K562 (cell line): ENCODE measurements at regions not wholly inside any gene's neighbourhood (a gene's known extent, or its start where the extent isn't known, plus 50 kb on each side); places are given as distances from the start of the nearest gene placed in this dataset.

Experiments
- ATAC-seq: fragments of 200-7000 bp; cut with Tn5 transposase; 3 replicates; pipeline ENCODE4 v1.9.1; 2020; ENCODE audit warnings: moderate library complexity
- BruUV-seq: library from RNA; stranded (reverse); fragments of 400-500 nt; replicated peaks from 2 replicates; lab custom pipeline; 2021; lab: Mats Ljungman, UMichigan
- CTCF ChIA-PET: fragments of 300-600 bp; formaldehyde crosslinking; extraction: SDS; loops from one replicate; lab custom pipeline; 2021; ENCODE audit warnings: low intra/inter-chr PET ratio; lab: Yijun Ruan, JAX
- POLR2A ChIA-PET: fragments of 300-600, 350-650 bp; sonication (Branson Sonifier 250); formaldehyde crosslinking; extraction: SDS; loops from one replicate; lab custom pipeline; 2021; ENCODE audit warnings: antibody characterized with exemption, inconsistent platforms; lab: Yijun Ruan, JAX
- DNase-seq, 4 experiments: peaks; one replicate each; pipeline versions ENCODE4 v3.0.0 to v3.0.0-alpha.2; 2011 to 2018; ENCODE audit warnings: low spot score in 3 of 4, mixed read lengths in 3 of 4; ENCODE audit errors: extremely low read depth in 1 of 4
- FAIRE-seq: peaks from 2 replicates; lab custom pipeline; 2011; peaks lifted over from hg19 to GRCh38; lab: Jason Lieb, UNC
- H2AFZ ChIP-seq: 2 replicates; pipeline ENCODE4 v1.6.0; 2011; ENCODE audit warnings: low read depth, low read length, control low read depth, inconsistent platforms
- H3K27ac ChIP-seq: fragments of 200-600 bp; 3 replicates; pipeline ENCODE4 v1.8.0; 2011; ENCODE audit warnings: low read depth, mild to moderate bottlenecking, control low read depth, inconsistent platforms, low read length, moderate library complexity, mixed read lengths; ENCODE audit errors: extremely low read depth
- H3K27me3 ChIP-seq, 2 experiments: fragments of 300-600 bp in 1 of 2; 2 replicates in 1 of 2; 3 replicates in 1 of 2; pipeline versions ENCODE4 v1.6.0 to v1.8.0; 2011; ENCODE audit warnings: inconsistent platforms in 2 of 2, low read length in 2 of 2, mild to moderate bottlenecking in 1 of 2, mixed read lengths in 1 of 2, moderate library complexity in 1 of 2; ENCODE audit not compliant: control insufficient read depth in 2 of 2, insufficient read depth in 2 of 2
- H3K36me3 ChIP-seq: fragments of 300-600 bp; 3 replicates; pipeline ENCODE4 v1.8.0; 2011; ENCODE audit warnings: mild to moderate bottlenecking, low read length, inconsistent platforms; ENCODE audit not compliant: control insufficient read depth, insufficient read depth
- H3K4me1 ChIP-seq, 2 experiments: fragments of 200-600 bp in 1 of 2; replicated peaks in 1 of 2; 2 replicates in 1 of 2; 3 replicates in 1 of 2; pipeline versions ENCODE4 v1.5.1 to v1.8.0; 2011; ENCODE audit warnings: inconsistent platforms in 2 of 2, low read length in 2 of 2, mild to moderate bottlenecking in 1 of 2, mixed read lengths in 1 of 2, moderate library complexity in 1 of 2; ENCODE audit not compliant: control insufficient read depth in 2 of 2, insufficient read depth in 2 of 2
- H3K4me2 ChIP-seq: 2 replicates; pipeline ENCODE4 v1.6.1; 2011; ENCODE audit warnings: low read length, control low read depth, inconsistent platforms, mixed read lengths; ENCODE audit not compliant: insufficient read depth
- H3K4me3 ChIP-seq: fragments of 200-600 bp; sonication (generic), shearing (Covaris generic); 2 replicates; pipeline ENCODE4 v1.5.1; 2016; ENCODE audit warnings: control low read depth, inconsistent platforms
- H3K79me2 ChIP-seq: fragments of 200-600 bp; 3 replicates; pipeline ENCODE4 v1.8.0; 2011; ENCODE audit warnings: low read length, inconsistent platforms; ENCODE audit not compliant: control insufficient read depth, insufficient read depth
- H3K9ac ChIP-seq, 2 experiments: 2 replicates each; pipeline versions ENCODE4 v1.6.0 to v1.6.1; 2011; ENCODE audit warnings: low read depth in 2 of 2, low read length in 2 of 2, control low read depth in 1 of 2, inconsistent platforms in 1 of 2, mild to moderate bottlenecking in 1 of 2, mixed read lengths in 1 of 2; ENCODE audit not compliant: insufficient read depth in 1 of 2
- H3K9me1 ChIP-seq: one replicate; pipeline ENCODE4 v1.6.0; 2011; ENCODE audit warnings: inconsistent platforms, mild to moderate bottlenecking, low read length, moderate library complexity; ENCODE audit not compliant: control insufficient read depth, insufficient read depth
- H3K9me3 ChIP-seq: replicated peaks from 2 replicates; pipeline ENCODE4 v1.5.1; 2011; ENCODE audit warnings: low read depth, low read length, inconsistent platforms; ENCODE audit not compliant: control insufficient read depth, insufficient read depth
- H4K20me1 ChIP-seq: replicated peaks from 2 replicates; pipeline ENCODE4 v1.6.1; 2011; ENCODE audit warnings: low read length, inconsistent platforms, mixed read lengths; ENCODE audit not compliant: control insufficient read depth, insufficient read depth
- ERF ChIP-seq: fragments of 450-650 bp; formaldehyde crosslinking; IDR thresholded peaks from 2 replicates; pipeline ENCODE4 v1.4.0; 2020; ENCODE audit warnings: mild to moderate bottlenecking, mixed read lengths
- EZH2 ChIP-seq: IDR thresholded peaks from 2 replicates; pipeline ENCODE4 v1.6.1; 2012; ENCODE audit warnings: low read depth, mild to moderate bottlenecking, inconsistent platforms, low read length, borderline replicate concordance
- MAZ ChIP-seq, 2 experiments: fragments of 450-650 bp in 1 of 2; sonication (generic) in 1 of 2; formaldehyde crosslinking; IDR thresholded peaks in 1 of 2; conservative IDR thresholded peaks in 1 of 2; 2 replicates each; pipeline versions ENCODE4 v1.4.0 to v1.5.0; 2020; ENCODE audit warnings: mild to moderate bottlenecking in 1 of 2, missing genetic modification reagents in 1 of 2
- MEF2D ChIP-seq: conservative IDR thresholded peaks from 2 replicates; pipeline ENCODE4 v1.6.1; 2016; ENCODE audit warnings: low read depth, missing genetic modification characterization, missing compliant biosample characterization
- MIER1 ChIP-seq: fragments of 450-650 bp; IDR thresholded peaks from 2 replicates; pipeline ENCODE4 v1.6.1; 2016; ENCODE audit warnings: antibody characterized with exemption, mild to moderate bottlenecking, low read depth
- MTA3 ChIP-seq: fragments of 450-650 bp; formaldehyde crosslinking; IDR thresholded peaks from 2 replicates; pipeline ENCODE4 v1.6.1; 2017; ENCODE audit warnings: mild to moderate bottlenecking, borderline replicate concordance
- PHTF2 ChIP-seq: fragments of 250-450 bp; sonication (Bioruptor Pico); IDR thresholded peaks from 2 replicates; pipeline ENCODE4 v1.5.0; 2021; ENCODE audit warnings: mild to moderate bottlenecking
- POLR2AphosphoS2 ChIP-seq: IDR thresholded peaks from 2 replicates; pipeline ENCODE4 v1.6.1; 2012; ENCODE audit warnings: low read length, improper control_type of control experiment
- POLR2B ChIP-seq: fragments of 450-650 bp; IDR thresholded peaks from 2 replicates; pipeline ENCODE4 v1.6.1; 2018; ENCODE audit warnings: low read depth; ENCODE audit not compliant: partially characterized antibody
- RBBP5 ChIP-seq: fragments of 200-600 bp; sonication (generic); IDR thresholded peaks from 2 replicates; pipeline ENCODE4 v1.6.1; 2012; ENCODE audit warnings: borderline replicate concordance, mild to moderate bottlenecking, low read length, control low read depth, inconsistent platforms; ENCODE audit not compliant: insufficient read depth, poor library complexity, severe bottlenecking
- RFX1 ChIP-seq: fragments of 450-650 bp; IDR thresholded peaks from 2 replicates; pipeline ENCODE4 v1.6.1; 2016; ENCODE audit warnings: mild to moderate bottlenecking, moderate library complexity
- SMARCA5 ChIP-seq: fragments of 450-650 bp; IDR thresholded peaks from 2 replicates; pipeline ENCODE4 v1.6.1; 2016
- ZNF764 ChIP-seq: fragments of 250-450 bp; sonication (Bioruptor Pico); IDR thresholded peaks from 2 replicates; pipeline ENCODE4 v1.4.0; 2020; ENCODE audit warnings: low read depth, mild to moderate bottlenecking, moderate library complexity
- WGBS: fragments of 100-300 bp; shearing (Covaris generic); methylation state at CpG from one replicate; pipeline ENCODE4 v1.1.6; 2016; ENCODE audit warnings: low coverage, mixed read lengths; ENCODE audit not compliant: insufficient coverage; ENCODE audit errors: missing lambda C conversion rate; 5-methylcytosine and 5-hydroxymethylcytosine counted together
- in situ Hi-C: fragments of 300-500 bp; cut with MboI; formaldehyde crosslinking; loops from 4 replicates; pipeline ENCODE4 v1.15.0; 2018; ENCODE audit warnings: inconsistent platforms, mixed read lengths
- intact Hi-C: fragments of 100-400 bp; cut with micrococcal nuclease; formaldehyde crosslinking; loops from 2 replicates; pipeline ENCODE4 v1.14.2; 2022
- TF ChIP-seq, protein P1 (sequence below): IDR thresholded peaks from 2 replicates; pipeline ENCODE4 v1.6.1; 2016; ENCODE audit warnings: missing genetic modification characterization, missing compliant biosample characterization
- TF ChIP-seq, protein P2 (sequence below): fragments of 450-650 bp; conservative IDR thresholded peaks from 2 replicates; pipeline ENCODE4 v1.6.1; 2016; ENCODE audit warnings: missing genetic modification characterization, low read depth, mild to moderate bottlenecking, missing compliant biosample characterization, moderate library complexity
- TF ChIP-seq, protein P3 (sequence below): fragments of 450-650 bp; formaldehyde crosslinking; IDR thresholded peaks from 2 replicates; pipeline ENCODE4 v1.4.0; 2022; ENCODE audit warnings: mild to moderate bottlenecking, moderate library complexity

DNA sequence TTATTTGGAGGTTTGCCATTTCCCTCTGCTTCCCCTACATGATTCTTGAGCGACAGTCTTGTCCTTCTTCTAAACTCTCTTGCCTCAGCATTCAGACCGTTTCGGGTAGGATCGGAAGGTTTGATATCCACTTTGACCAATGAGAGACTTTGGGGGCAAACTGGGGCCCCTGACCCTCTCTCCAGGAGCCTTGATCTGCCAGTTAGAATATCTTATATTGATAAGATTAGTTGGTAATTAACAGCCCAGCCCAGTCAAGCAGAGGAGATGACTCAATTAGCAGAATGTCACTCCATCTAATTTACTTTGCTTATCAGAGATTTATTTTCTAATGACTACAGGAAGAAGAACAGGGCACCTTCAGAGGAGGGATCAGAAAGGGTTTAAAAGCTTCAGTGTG lies 532.8 kb downstream of the XYLT1 start:
- H3K9me3 ChIP-seq: no peaks in the 10 kb centered on the region
- POLR2A ChIA-PET: no interaction called here
- no peak for FAIRE-seq
- TF ChIP-seq POLR2AphosphoS2: no peak
- TF ChIP-seq POLR2B: no peak
- TF ChIP-seq, protein P1, sequence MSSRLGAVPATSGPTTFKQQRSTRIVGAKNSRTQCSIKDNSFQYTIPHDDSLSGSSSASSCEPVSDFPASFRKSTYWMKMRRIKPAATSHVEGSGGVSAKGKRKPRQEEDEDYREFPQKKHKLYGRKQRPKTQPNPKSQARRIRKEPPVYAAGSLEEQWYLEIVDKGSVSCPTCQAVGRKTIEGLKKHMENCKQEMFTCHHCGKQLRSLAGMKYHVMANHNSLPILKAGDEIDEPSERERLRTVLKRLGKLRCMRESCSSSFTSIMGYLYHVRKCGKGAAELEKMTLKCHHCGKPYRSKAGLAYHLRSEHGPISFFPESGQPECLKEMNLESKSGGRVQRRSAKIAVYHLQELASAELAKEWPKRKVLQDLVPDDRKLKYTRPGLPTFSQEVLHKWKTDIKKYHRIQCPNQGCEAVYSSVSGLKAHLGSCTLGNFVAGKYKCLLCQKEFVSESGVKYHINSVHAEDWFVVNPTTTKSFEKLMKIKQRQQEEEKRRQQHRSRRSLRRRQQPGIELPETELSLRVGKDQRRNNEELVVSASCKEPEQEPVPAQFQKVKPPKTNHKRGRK (tag): no peak
- TF ChIP-seq MAZ (CRISPR knock-in tag; conservative IDR thresholded peaks at IDR 0.05 in 1 of 2, IDR thresholded peaks at IDR 0.05 in 1 of 2): no peak
- no peak for TF ChIP-seq MEF2D (tag)
- no peak for TF ChIP-seq SMARCA5
- TF ChIP-seq RFX1: no peak
- no peak for TF ChIP-seq PHTF2 (CRISPR knock-in tag)
- no peak for TF ChIP-seq ERF (CRISPR knock-in tag)
- TF ChIP-seq, protein P2, sequence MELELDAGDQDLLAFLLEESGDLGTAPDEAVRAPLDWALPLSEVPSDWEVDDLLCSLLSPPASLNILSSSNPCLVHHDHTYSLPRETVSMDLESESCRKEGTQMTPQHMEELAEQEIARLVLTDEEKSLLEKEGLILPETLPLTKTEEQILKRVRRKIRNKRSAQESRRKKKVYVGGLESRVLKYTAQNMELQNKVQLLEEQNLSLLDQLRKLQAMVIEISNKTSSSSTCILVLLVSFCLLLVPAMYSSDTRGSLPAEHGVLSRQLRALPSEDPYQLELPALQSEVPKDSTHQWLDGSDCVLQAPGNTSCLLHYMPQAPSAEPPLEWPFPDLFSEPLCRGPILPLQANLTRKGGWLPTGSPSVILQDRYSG (tag): no peak
- no peak for TF ChIP-seq EZH2
- TF ChIP-seq, protein P3, sequence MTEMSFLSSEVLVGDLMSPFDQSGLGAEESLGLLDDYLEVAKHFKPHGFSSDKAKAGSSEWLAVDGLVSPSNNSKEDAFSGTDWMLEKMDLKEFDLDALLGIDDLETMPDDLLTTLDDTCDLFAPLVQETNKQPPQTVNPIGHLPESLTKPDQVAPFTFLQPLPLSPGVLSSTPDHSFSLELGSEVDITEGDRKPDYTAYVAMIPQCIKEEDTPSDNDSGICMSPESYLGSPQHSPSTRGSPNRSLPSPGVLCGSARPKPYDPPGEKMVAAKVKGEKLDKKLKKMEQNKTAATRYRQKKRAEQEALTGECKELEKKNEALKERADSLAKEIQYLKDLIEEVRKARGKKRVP (CRISPR knock-in tag): no peak
- no peak for TF ChIP-seq RBBP5
- TF ChIP-seq MIER1: no peak
- no peak for TF ChIP-seq MTA3
- no peak for TF ChIP-seq ZNF764
- H4K20me1 ChIP-seq: no peaks in the 10 kb centered on the region
- no peak overlapping the region for H3K4me2 ChIP-seq
- WGBS: 9% methylated on average over 4 of the region's 4 CpGs
- CTCF ChIA-PET: no interaction called here
- in situ Hi-C loops (no loop called here), intact Hi-C loops (no loop called here)
- H3K9ac ChIP-seq: no peak overlapping the region
- no peaks in the 10 kb centered on the region for H3K36me3 ChIP-seq
- H3K27me3 ChIP-seq: peaks cover 0 to 5% of the 10 kb centered on the region in 2 experiments; a peak in 2 of 5 replicates
- ATAC-seq: no peak
- no TSS peak for BruUV-seq
- no peak overlapping the region for H3K4me3 ChIP-seq
- no peak overlapping the region for H3K27ac ChIP-seq
- peaks cover 0 to 2% of the 10 kb centered on the region in 2 experiments; a peak in 1 of 5 replicates for H3K4me1 ChIP-seq
- no peaks in the 10 kb centered on the region for H3K79me2 ChIP-seq
- no peak for DNase-seq
- no peaks in the 10 kb centered on the region for H3K9me1 ChIP-seq
- H2AFZ ChIP-seq: no peak overlapping the region
